T follicular helper cell (primary cell): ENCODE measurements at regions not wholly inside any gene's neighbourhood (a gene's known extent, or its start where the extent isn't known, plus 50 kb on each side); places are given as distances from the start of the nearest gene placed in this dataset.

Experiments
- DNase-seq: peaks from one replicate; pipeline ENCODE4 v3.0.0-alpha.2; 2020; ENCODE audit warnings: low read depth

GRCh38 chr12:92554158-92555073 is 148.4 kb upstream of the PLEKHG7 start:
- no peak for DNase-seq

DNA sequence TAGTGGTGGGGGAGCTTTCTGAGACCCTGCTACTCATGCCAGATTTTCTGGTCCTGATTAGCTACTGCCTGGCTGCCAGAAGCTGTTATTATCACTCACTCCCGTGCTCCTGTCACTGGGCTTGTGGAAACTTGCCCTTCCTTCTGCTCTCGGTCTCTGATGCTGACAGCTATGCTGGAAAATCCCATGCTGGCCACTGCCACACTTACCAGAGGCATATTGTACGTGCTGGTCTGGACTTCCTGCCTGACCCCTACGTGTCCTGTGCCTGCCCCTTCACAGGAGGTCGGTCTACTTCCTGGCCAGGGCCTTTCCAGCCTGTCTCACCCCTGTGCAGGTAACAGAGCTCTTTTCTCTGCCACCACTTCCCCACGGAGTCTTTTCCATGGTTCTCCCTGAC is 149.4 kb upstream of the PLEKHG7 start:
- no peak for DNase-seq

- DNase-seq: no peak
Observed at GRCh38 chr12:92552412-92553108, 150.2 kb upstream of the PLEKHG7 start.

DNA sequence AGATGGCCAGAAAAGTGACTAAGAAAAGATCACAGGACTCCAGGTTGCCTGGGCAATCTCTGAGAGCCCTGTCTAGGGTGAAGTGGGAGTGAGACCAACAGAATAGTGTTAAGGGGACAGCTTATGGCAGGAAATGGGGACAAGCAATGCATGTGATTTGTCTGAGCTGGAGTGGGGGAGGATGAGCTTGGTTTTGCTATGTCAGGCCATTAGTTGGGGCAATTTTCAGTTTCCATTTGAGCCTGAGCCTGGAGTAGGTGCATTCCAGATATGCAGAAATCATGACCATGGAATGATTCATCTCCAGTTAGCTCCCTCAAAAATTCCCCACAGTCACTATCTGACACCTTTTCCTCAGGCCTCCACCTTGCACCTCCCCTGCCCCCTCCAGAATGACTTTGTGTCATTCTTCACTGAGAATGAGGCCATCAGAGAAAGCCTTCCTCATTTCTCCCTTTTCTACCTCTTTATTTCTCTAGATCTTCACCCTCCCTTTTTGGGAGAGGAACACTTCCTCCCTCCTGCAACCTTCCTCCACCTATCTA is 150.9 kb upstream of the PLEKHG7 start:
- DNase-seq: no peak

- no peak for DNase-seq
Observed at GRCh38 chr12:92551210-92551609, 151.6 kb upstream of the PLEKHG7 start.

DNA sequence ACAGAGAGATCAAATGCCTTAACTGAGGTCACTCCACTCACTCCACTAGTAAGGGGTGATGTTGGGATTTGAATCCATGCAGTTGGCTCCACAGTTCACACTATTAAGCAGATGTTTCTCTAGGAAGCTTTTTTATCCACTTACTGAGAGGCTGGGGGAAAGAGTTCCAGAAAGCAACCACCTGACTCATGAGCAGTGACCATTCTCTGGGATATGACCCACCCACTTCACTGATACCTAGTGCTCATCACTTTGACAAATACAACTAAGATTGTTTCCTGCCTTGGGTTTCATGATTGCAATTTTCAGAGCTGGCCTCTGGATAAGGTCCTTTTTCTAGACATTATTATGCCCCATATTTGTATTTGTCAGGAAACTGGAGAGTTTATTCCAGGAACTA is 152.1 kb upstream of the PLEKHG7 start:
- no peak for DNase-seq

DNA sequence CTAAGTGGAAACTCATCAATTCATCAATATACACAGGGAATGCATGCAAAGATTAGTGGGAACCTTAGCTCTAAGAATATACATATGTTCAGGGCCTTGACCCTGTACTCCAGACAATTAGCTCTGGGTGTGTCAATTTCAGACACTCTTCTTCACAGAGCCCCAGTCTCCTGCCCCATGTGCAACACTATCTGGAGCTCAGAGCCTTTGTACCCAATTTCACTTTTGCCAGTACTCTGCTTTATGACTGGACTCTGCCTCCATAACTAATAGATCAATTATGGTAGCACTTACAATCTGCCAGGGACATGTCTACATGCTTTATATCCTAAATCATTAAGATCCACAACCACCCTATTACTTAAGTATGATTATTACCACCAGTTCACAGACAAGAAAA is 152.5 kb upstream of the PLEKHG7 start:
- no peak for DNase-seq

DNA sequence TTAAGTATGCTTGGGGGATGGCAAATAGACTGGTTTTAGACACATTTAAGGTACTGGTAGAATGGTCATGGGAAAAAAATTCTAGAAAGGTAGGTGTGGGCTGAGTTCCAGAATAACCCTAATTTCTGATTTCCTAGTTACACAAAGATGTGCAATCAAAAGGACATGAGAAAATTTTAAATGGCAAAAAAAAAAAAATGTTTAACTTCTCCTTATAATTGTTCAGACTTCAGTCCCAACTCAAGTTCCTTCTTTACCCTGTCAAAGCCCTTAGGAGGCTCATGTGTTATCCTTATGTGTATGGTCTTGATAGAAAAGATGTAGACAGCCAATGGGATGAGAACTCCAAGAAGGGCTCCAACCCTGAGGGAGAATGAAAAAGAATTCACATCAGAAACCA is 153.3 kb upstream of the PLEKHG7 start:
- DNase-seq: no peak

DNA sequence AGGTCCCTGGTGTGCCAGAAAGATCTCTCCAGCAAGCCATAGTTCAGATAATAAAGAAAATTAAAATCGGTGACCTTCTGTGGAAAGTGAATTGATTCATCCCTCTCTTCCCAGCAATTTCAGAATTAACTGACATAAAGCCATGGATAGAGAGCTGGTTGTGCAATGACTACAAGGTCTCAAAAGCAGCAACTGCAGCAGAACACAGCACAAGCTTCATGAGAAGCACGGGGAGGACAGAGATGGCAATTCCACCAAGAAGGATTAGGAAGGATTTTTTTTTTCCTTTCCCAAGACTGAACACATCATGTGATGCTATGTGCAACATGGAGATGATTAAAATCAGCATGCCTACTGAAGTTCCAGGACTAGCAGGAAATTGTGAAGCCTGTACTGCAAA is 154.9 kb upstream of the PLEKHG7 start:
- DNase-seq: no peak

GRCh38 chr12:92547420-92547819 is 155.4 kb upstream of the PLEKHG7 start:
- DNase-seq: no peak

DNA sequence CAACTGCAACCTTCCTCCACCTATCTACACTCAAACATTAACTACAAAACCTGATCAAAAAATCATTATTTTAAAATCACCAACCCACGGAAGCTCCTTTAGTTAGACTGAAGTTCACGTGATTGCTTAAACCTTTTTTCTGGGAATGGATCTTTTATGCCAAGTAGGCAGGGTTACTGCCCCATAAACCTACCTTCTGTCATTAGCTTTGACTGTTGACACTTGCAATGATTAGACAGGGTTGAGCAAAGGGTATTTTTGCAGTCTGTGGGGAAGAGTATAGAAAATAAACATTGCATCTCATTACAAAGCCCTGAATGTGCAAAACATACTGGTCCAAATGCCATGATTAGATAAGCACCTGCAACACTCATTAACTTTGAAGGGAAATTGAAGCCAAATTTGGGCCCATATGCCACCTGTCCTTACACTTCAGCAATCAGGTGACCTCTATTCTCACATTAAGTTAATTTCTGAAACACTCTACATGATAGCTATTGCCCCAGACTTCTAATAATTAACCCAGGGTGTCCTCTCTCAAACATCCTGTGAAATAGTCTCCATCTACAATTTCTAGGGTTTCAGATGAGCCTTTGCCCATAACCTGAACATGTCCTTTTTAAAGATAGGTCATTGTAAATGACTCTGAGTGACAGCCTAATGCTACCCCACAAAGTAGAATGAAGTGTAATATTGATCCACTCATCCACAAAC is 156.0 kb upstream of the PLEKHG7 start:
- no peak for DNase-seq

DNA sequence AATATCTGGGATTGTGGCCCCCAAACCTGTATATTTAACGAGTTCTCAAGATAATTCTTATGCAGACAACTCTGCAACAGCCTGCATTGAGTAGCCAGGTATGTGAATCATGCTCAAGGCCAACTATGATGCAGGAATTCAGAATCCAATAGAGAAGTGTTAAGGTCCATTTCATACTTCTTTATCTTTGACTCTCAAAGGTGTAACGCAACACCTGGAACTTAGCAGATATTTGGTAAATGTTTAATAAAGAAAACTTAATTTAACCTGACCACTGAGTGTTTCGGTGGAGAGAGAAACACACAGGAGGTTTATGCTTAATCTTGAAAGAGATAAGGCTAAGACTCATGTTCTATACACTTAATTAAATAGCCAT is 156.5 kb upstream of the PLEKHG7 start:
- DNase-seq: no peak

- no peak for DNase-seq
Observed at GRCh38 chr12:92544322-92544721, 158.5 kb upstream of the PLEKHG7 start.

GRCh38 chr12:92543840-92544239 is 158.9 kb upstream of the PLEKHG7 start:
- DNase-seq: no peak

DNA sequence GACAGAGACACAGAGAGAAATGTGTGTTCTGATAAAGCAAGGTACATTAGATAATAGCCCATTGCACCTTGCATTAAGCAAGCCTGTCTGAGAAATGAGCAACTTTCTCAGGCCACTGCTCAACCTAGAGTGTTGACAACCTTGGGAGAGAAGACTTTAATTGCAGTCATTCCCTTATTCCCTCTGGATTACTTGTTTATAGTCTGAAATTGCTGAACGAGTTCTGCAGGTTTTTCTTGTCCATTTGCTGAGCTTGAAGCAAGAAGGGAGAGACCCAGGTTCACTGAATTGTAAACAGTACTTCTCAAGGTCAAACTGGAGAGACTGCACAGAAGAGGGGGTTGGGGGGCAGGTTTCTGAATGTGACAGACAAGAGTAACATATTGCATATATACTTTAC is 159.4 kb upstream of the PLEKHG7 start:
- no peak for DNase-seq

GRCh38 chr12:92541731-92542130 is 161.1 kb upstream of the PLEKHG7 start:
- no peak for DNase-seq

DNA sequence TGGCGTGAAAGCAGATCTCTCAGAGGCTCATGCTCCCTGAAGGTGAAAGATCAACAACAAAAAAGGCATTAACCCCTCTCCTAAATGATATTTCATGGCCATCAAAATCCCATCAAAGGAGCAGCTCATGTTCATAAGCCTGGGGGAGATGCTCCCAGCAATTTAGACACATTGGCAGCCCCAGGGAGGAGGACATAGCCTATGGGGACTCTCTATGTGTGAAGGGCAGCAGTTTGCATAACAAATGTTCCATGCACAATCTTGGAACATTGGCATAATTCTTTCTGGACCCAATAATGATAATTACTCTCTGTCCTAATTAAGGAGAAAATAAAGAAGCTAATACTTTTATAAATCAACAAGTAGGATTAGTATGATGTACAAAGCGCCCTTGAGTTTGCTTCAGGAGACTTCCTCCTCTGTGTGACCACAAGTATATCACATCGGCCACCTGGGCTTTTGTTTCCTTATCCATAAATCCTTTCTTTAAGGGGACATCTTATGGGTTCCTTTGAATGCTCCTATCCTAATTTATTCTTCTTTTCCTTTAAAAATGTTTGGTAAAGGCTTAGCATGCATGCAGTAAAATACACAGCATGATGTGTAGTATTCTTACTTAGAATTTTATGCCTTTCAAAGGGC is 161.9 kb upstream of the PLEKHG7 start:
- DNase-seq: no peak

DNA sequence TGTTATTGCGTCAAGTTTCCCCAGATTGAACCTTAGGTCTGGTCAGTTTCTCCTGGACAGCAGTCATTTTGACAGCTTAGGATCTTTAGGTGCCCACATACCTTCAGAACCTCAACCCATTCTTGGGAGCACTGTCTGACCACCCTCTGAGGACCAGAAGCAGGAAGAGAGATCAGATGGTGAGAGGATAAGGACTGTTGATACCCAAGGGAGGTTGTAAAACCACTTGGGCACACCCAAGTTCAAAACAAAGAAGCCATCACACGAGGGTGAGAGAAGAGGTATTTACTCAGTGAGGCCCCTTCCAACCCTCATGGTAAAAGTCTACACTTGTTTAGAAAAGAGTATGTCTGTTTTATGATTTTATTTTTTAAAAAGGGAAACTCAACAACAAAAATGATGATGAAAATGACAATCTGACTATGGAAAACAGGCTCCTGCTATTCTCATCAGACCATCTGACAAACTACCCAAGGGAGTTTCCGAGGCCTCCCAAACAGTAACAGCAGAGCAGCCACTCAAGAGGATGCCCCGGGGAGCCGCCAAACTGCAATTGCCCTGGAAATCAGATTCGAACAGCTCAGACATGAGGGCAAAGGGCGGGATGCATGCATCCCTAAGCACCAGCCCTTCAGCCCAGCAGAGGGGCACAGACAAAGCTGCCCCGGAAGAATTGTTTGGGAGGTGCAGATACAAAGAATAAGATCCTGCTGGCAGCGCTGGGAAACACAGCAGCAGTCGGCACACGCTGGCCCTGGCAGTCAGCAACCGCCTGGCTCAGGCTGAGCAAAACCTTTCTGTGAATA is 162.6 kb upstream of the PLEKHG7 start:
- DNase-seq: no peak

DNA sequence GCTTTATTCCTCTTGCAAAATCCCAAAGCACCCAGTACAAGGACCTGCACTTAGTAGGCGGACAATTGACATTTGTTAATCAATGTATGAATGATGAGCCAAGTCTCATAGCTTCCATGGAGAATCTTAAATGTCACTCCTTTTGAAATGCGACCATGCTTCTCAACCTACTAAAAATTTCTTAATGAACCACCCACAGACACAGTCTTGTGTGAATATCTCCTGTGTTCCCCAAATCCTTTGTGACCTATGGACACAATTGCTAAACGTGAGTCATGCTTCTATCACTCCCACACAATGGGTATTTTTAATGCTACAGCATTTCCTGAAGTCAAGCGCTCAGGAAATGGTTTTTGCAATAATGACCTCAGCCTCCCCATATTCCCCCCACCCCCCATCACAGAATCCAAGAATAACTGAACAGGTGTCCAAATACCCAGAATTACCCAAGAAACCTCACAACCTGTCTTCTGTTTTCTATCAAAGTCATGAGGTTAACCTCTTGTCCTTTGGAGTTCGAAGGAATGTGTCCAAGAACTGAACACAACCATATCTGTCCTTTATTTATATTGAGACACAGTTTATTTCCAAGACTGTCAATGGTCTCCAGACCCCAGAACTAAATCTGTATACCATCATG is 163.6 kb upstream of the PLEKHG7 start:
- no peak for DNase-seq

DNA sequence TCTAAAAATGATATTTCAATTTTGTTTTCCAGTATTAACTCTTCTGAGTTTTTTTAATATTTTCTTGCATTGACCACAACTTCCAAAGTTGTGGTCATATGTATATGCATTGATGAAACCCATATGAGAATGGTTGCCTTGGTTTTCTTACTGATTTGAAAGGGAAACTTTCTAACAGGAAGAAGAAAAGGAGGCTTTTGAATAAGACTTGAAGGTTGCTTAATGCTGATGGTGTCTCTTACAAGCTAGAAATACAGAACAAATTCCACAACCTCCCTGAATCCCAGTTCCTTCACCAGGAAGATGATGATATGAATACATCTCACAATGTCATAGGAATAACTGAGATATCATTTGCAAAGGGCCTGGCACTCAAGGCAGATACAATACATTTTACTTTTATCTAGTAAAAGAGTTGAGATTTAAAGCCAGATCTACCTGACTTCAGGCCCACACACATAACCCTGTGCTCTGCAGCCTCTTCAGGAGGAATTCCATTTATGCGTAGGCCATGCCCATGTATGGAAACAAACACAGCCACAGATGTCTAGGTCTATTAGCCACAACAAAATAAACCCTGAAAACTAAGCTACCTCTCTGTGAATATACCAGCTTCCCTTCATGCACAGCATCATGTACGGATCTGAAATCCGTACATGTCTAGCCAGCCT is 165.4 kb upstream of the PLEKHG7 start:
- DNase-seq: no peak
